GM18507 (cell line): ENCODE measurements at regions not wholly inside any gene's neighbourhood (a gene's known extent, or its start where the extent isn't known, plus 50 kb on each side); places are given as distances from the start of the nearest gene placed in this dataset.

Experiments
- DNase-seq: peaks from one replicate; pipeline ENCODE4 v3.0.0; 2011; ENCODE audit warnings: low read depth; ENCODE audit not compliant: insufficient read length; ENCODE audit errors: extremely low spot score
- FAIRE-seq: peaks from 2 replicates; lab custom pipeline; 2011; peaks lifted over from hg19 to GRCh38; lab: Jason Lieb, UNC

DNA sequence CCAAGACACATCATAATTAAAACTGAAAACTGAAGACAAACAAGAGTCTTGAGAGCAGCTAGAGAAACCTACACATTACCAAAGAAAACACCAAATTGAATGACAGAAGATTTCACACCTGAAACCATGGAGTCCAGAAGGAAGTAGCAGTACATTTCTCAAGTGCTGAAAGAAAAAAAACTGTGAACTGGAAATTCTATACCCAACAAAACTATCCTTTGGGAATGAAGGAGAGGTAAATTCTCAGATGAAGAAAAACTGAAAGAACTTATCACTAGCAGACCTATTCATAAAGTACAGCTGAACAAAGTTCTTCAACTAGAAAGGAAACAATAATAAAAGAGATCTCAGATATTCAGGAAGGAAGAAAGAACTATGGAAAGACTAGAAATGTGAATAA is 198.7 kb upstream of the ZNF507 start:
- no peak for FAIRE-seq
- no peak for DNase-seq

DNA sequence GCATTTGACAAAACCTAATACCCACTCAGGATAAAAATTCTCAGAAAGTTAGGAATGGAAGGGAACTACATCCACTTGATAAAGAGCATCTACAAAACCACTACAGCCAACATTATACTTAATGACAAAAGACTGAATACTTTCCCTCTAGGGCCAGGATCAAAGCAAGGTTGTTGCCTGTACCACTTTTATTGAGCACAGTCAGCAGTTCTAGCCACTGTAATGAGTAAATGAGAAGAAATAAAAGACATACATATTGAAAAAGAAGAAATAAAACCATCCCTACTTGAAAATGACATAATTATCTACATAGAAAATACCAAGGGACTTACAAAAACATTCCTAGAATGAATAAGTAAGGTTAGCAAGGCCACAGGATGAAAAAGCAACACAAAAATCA is 194.8 kb upstream of the ZNF507 start:
- DNase-seq (no peak), FAIRE-seq (no peak)

DNA sequence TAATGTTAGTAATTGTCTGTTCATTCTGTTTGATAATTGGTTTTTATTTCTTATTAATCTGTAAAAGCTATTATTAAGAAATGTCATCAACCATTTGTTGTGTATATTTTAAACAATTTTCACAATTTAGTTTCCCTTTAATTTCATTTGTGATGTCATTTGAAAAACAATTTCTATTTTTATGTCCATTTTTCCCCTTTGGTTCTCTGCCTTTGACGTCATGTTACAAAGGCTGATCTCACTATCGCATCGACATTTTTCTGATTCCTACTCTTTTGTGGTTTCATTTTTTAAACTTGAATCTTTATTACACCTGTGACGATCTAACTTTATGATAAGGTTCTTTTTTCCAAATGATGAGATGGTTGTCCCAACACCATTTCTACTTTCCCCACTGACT is 191.0 kb upstream of the ZNF507 start:
- FAIRE-seq, result no peak
- no peak for DNase-seq

DNA sequence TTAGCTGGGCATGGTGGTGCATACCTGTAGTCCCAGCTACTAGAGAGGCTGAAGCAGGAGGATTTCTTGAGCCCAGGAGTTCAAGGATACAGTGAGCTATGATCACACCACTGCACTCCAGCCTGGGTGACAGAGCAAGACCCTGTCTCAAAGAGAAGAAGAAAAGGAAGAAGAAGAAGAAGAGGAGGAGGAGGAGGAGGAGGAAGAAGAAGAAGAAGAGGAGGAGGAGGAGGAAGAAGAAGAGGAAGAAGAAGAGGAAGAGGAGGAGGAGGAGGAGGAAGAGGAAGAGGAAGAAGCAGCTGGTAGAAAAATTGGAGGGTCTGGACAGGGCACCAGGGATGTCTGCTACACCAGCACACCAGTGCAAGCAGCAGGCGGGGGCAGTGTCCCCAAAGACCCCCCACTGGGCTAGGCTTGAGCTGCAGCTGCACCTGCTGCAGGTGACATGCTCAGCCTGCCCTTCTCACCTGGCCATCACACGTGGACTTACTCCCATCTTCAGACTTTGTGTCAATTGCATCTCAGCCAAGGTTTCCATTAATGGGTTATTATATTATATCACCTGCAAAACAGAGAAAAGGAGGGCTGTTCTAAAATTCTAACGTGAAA is 180.9 kb upstream of the ZNF507 start:
- FAIRE-seq, result no peak

DNA sequence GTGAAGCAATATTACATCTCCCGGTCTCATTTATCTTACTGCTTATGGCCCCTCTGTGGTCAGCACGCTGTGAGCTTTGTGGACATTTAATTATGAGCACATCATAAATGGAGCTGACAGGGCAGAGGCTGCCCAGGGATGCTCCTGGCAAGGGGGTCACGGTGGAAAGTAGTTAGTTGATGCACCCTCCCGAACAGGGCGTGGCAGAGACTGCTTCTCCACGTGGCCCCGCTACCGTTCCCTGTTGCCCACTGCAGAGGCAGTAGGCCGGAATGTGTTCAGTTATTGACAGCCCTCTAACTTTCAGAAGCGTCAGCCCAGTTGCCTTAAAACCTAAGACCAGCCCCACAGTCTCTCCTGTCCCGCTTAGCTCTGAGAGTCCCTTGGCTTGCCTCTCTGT is 180.3 kb upstream of the ZNF507 start:
- DNase-seq (no peak), FAIRE-seq (no peak)

More for the DNA sequence above, 180.9 kb upstream of the ZNF507 start:
- DNase-seq, result no peak

DNA sequence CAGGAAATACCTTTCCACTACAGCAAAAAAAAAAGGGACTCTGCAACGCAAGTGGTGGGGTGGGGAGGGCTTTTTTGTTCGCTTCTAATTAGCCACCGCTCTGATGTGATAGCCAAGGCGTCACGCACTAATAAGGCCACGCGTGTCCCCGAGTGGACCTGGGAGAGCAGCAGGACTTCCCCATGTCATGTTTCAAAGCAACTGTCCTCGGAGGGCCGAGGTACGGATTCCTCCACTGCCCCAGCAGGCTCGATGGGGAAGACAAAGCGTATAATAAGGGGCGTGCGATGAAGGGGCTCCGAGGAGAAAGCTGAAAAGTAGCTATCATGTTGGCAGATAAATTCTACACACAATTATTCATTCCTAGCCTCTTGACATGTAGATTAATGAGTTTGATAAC is 179.7 kb upstream of the ZNF507 start:
- DNase-seq, result no peak
- FAIRE-seq, result no peak

DNA sequence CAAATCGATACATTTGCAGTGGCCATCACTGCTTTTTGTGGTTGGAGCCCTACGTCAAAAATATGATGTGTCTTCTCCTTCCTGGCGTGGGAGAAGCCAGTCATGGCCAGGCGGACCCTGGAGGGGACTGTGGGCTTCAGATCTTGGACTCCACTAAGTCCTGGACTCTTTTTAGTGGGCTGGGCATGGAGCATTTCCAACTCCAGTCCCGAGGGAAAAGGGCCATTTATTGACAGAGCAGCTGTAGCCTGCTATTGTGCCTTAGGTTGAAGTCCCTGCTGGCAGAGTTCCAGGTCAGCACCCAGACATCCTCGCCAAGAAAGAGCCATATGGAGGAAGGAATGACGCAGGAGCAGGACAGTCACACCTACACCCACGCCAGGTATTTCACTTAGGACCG is 179.2 kb upstream of the ZNF507 start:
- FAIRE-seq (no peak), DNase-seq (no peak)

DNA sequence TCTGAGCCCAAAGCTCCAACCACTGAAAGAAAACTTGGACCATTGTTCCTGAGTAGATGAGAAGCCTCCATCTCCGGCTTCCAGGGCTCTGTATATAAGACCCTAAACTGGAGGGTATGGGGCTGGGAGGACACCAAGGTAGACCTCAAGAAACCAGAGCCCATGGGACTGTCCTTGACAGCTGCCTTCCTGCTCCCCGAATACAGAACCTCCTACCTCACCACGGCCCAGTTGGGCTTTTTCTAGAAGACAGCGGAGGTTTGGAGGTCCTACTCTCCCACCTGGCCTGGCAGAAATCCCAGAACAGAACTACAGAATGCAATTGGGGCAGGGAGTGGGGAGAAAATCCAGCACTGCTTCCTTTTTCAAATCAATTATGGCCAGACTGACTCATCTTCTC is 177.3 kb upstream of the ZNF507 start:
- FAIRE-seq, result no peak
- DNase-seq, result no peak

DNA sequence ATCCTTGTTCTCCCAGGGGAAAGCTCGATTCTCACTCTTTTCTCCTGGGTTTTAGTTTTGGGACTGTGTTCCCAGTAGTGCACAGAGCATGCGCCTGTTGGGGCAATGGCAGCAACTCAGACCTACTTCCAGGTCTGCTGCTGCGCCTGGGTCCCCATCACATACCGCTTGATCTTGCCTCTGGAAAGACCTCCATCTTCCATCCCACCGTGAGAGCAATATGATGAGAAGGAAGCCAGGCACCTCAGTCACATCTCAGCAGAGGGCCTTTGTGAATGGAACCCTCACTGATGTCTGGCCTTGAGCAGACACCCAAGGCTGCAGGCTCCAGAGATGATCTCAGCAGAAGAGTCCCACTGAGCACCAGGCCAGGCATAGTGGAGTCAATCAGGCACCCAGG is 176.8 kb upstream of the ZNF507 start:
- DNase-seq, result no peak
- FAIRE-seq, result no peak

DNA sequence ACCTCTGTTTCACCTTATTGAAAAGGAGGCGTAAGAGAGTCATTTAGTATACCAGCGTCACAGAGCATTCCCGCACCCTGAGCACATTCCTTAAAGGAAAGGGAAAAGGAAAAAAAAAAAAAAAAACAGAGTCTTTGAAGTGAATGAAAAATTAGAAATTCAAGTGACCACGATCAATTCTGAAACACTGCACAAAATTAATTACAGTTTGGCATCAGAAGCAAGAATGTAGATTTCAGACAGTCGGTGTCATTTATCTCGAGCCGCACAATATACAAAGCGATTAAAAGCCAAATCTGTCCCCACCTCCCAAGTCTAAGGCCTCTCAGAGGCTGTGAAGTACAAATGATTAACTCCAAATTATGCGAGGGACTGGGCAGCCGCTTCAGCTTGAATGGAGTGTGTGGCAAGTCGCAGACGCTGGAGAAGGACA is 173.7 kb upstream of the ZNF507 start:
- no peak for DNase-seq

DNA sequence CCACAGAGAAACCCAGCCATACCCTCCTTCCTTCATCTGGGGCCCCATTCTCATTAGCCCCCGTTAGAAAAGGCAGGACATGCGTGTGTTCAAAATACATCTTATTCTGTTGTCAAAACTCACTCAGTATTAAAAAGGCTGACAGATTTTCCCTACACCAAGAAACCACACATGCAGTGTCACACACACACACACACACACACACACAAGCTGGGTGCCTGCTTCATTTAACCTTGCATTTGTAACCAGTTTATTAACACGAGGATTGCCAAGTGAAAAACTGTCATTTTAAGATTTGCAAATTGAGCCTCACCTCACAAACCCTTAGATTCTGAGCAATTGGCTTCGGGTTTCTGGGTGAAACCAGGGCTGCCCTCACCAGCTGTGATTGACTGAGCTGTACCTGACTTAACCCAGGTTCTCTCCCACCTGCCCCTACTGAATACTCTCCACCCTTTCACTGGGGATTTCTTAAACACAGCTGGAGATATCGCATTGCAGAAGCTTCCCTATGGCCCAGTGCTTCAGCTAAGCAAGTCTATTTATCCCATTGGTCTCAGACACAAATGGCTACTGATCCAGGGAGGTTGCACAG is 172.7 kb upstream of the ZNF507 start:
- DNase-seq (no peak), FAIRE-seq (no peak)

More for the DNA sequence above, 173.7 kb upstream of the ZNF507 start:
- FAIRE-seq, result no peak

DNA sequence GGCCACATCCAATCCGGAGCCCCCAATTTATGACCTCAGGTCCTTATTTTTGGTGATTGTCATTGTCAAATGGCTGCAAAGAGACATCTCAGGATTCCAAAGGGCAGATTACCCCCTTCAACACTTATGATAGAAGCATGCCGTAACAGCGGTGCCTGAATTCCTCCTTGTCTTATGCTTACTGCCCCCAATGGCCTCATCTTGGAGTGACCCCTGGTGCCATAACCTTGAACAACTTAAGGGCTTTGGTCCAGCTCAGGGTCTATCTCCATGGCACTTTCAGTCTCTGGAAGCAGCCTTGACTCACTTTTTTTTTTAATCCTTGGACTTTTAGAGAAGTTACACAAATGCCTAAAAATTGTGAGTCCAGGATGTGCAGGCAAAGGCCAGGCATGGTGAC is 171.6 kb upstream of the ZNF507 start:
- FAIRE-seq, result no peak

DNA sequence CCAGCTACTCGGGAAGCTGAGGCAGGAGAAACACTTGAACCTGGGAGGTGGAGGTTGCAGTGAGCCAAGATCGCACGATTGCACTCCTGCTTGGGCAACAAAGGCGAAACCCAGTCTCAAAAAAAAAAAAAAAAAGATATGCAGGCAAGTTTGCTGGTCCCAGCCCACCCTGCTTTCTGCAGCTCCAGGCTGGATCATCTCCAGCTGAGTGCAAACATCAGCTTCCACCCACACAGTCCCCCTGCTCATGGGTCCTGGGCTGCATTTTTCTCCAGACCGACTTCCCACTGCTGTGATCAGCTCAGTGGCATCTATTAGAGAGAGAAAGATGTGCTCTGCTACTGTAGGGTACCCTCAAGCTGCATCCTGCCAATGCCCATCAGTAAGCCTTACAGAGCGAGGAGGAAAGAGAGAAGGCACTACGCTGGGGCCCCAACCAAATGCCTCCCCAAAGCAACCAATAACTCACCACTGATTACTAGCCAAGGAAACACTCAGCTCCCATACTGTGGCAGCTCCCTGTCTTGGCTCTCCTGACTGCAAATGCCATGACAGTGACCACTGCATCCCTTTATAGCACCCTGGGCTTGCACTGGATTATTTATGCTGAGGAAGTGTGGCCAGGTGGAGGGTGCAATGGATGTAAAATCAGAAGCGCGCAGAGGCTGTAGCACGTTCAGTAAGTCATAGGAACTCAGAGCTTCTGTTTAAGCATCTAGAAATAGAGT is 170.9 kb upstream of the ZNF507 start:
- no peak for FAIRE-seq
- no peak for DNase-seq

More for the DNA sequence above, 171.6 kb upstream of the ZNF507 start:
- no peak for DNase-seq

DNA sequence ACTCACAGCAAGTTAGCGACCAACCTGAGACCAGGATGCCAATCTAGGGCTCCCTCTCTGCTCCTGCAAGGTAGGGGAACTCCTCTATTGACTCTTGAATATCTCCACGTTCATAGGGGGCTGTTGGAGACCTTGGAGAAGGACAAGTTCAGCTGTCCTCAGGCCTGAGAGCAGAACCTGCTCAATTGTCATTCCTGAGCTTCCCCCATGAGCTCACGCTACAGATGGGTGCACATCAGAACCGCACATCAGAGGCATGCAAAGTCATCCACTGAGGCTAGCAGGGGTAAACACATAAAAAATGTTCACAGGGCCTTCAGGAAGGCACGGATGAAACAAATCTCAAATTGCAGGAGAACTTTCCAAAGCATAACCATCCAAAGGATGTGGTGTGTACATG is 168.8 kb upstream of the ZNF507 start:
- DNase-seq (no peak), FAIRE-seq (no peak)

DNA sequence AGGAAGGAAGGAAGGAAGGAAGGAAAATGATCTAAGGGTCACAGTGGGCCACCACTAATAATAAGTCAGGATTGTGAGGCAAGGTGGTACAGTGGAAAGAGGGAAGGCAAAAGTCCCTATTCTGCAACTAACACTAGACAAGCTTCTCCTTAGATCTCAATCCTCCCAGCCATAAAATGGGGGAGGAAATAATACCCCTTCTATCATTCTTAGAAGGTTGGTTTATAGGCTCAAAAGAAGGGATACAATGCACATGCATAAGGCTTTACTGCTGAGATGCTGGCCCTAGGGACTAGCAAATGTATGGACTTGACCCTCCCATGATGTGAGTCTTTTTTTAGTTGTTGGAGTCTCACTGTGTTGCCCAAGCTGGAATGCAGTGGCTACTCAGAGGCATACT is 167.7 kb upstream of the ZNF507 start:
- no peak for FAIRE-seq

DNA sequence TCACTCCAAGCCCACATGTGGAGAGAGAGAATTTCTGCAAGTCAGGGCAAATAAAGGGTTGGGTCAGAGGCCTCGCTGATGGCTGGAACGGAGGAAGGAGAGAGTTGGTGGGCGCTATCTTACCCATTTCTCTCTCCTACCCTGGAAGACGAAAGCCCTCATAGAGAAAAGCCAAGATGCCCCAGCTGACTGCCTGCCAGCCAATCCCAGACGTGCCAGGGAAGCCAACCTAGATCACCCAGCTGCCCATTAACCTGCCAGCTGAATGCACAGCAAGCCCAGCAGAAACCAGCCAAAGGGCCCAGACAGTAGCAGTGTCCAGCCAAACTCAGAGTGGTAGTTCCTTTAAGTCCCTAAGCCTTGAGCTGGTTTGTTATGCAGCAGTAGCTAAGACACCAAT is 167.0 kb upstream of the ZNF507 start:
- FAIRE-seq (no peak), DNase-seq (no peak)

More for the DNA sequence above, 167.7 kb upstream of the ZNF507 start:
- DNase-seq, result no peak

DNA sequence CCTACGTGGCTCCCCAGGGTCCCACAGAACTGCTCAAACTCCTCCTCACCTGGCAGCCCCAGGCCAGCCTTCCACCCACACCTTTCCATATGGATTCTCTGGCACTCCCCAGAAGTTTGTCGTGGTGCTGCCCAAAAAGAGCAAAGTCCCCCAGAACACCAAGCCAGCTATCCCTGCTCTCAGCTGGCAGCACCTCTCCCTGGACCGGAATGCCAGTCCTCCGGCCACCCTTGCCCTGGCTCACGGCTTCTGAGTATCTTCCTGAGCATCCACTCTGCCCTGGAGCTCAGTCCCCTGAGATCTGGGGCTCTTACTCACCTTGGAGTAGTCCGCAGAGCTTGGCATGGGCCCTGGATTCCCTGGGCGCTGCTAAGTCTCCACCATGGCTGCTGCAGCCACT is 166.5 kb upstream of the ZNF507 start:
- FAIRE-seq, result no peak
- no peak for DNase-seq

DNA sequence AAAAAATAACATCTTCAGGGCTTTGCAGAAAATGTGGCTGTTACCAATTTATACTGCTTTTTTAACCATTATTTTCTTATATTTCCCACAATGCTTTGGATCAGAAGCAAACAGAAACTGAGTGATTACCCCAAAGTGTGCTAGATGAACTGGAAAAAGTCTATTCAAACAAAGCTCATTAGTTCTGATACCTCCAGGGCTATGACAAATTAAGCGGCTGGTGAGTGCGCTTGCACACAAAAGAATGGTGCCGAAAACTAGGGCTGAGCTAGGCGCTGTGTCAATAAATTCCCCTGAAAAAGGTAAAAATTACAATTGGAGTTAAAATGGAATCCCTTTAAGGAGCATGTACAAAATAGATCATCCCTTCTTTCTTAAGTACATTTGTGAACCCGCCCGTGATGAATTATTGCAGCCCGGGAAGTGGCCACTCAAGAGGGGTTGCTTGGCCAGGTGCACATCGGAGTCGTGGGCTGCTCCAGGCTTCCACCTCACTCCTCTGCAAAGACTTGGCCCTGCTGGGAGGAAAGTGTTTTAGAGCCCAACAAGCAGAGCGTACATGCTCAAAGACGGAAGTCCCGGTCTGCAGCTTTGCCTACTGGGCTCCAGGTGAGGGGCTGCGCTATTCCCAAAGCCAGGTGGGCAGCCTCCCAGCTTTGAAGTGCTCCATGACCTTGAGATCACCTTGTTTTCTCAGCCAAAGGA is 164.0 kb upstream of the ZNF507 start:
- DNase-seq (no peak), FAIRE-seq (no peak)

DNA sequence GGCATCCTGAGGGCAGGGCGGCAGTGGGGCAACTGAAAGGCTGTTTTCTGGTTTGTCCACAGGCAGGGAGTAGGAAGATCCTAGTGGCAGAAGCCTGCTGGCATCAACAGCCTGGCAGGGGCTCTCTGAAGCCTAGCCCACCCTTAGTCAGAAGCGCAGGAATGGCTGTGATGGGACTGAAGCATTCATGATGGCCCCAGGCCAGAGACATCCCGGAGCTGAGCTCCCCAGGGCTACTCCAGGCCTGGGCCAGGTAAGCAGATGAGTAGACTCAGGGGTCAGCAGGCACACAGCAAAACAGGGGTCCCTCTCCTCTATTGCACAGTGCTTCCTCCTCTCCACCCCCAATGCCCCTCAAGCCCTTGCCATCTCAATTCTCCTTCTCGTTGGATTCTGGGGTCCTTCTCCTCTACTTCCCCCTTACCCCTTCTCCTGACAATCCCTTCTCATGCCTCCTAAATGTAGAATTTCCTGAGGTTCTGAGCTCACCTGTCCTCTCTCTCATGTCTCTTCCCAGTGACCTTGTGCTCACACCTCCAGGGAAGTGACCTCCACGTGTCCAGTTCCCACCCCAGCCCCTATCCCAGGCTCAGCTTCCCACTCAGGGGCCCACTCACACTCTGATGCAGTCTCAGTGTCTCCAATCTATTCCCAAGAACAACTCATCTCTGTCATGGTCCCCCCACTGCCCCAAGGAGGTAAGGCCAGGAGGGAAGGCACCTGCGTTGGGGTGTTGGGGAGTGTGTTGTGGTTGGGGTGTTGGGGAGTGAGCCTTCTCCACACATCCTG is 158.7 kb upstream of the ZNF507 start:
- DNase-seq (no peak), FAIRE-seq (no peak)

DNA sequence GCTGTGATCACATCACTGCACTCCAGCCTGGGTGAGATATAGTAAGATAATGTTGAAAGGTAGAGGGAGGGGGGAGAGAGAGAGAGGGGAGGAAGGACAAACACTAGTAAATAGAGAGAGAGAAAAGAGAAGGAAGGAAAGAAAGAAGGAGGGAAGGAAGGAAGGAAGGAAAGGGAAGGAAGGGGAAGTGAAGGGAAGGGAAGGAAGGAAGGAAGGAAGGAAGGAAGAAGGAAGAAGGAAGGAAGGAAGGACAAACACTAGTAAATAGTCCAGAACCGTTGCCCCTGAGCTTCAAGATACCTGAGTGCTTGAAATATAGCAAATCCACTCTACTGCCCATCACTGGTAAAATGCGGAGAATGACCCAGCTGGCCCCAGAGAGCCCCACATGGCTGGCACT is 156.5 kb upstream of the ZNF507 start:
- DNase-seq, result no peak
- FAIRE-seq, result no peak
